Sigmoid colon (tissue), 3 donors: ENCODE measurements at regions not wholly inside any gene's neighbourhood (a gene's known extent, or its start where the extent isn't known, plus 50 kb on each side); places are given as distances from the start of the nearest gene placed in this dataset.
"Not testable (repeated sequence)": the region's sequence is repeated elsewhere in the genome, so short reads cannot be mapped to it uniquely, and the experiment has no call there.

Experiments used
- POLR2A ChIP-seq, 2 donors: fragments of 450-650 bp; IDR thresholded peaks; one replicate each; pipeline ENCODE4 v1.6.1; 2016; ENCODE audit warnings: antibody characterized with exemption in 2 of 2, mild to moderate bottlenecking in 2 of 2, moderate library complexity in 2 of 2
- TF ChIP-seq, protein P1 (sequence below), 4 experiments: fragments of 450-650 bp in 3 of 4; fragments of 200-600 bp in 1 of 4; IDR thresholded peaks; one replicate each; pipeline ENCODE4 v1.5.1; 2016 to 2019; ENCODE audit warnings: antibody characterized with exemption in 4 of 4, mild to moderate bottlenecking in 3 of 4, moderate library complexity in 2 of 4

- not testable (repeated sequence) for TF ChIP-seq POLR2A (IDR thresholded peaks at IDR 0.05)
- TF ChIP-seq, protein P1, sequence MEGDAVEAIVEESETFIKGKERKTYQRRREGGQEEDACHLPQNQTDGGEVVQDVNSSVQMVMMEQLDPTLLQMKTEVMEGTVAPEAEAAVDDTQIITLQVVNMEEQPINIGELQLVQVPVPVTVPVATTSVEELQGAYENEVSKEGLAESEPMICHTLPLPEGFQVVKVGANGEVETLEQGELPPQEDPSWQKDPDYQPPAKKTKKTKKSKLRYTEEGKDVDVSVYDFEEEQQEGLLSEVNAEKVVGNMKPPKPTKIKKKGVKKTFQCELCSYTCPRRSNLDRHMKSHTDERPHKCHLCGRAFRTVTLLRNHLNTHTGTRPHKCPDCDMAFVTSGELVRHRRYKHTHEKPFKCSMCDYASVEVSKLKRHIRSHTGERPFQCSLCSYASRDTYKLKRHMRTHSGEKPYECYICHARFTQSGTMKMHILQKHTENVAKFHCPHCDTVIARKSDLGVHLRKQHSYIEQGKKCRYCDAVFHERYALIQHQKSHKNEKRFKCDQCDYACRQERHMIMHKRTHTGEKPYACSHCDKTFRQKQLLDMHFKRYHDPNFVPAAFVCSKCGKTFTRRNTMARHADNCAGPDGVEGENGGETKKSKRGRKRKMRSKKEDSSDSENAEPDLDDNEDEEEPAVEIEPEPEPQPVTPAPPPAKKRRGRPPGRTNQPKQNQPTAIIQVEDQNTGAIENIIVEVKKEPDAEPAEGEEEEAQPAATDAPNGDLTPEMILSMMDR (IDR thresholded peaks at IDR 0.05), result not testable (repeated sequence)
Observed at GRCh38 chr11:14573539-14574057, 53.4 kb upstream of the PSMA1 start.
